ENCODE measurements at regions not wholly inside any gene's neighbourhood (a gene's known extent, or its start where the extent isn't known, plus 50 kb on each side); places are given as distances from the start of the nearest gene placed in this dataset.

- Mint-ChIP-seq H3K27me3 (peaks cover 8% of the 10 kb centered on the region), H3K36me3 (no peaks in the 10 kb centered on the region), H3K4me3 (no peak overlapping the region), H3K9me3 (peaks cover 0 to 4% (median 0%) of the 10 kb centered on the region in 7 donors), H3K27ac (no peak overlapping the region), H3K4me1 (no peaks in the 10 kb centered on the region)
- Histone ChIP-seq H3K4me3 (ENCODE audit: low read depth, low read length) (no peak overlapping the region), H3K36me3 (ENCODE audit: control insufficient read depth, insufficient read depth, low read length) (no peaks in the 10 kb centered on the region), H3K4me1 (ENCODE audit: control insufficient read depth, insufficient read depth, low read length, poor library complexity, severe bottlenecking) (no peaks in the 10 kb centered on the region), H3K9me3 (ENCODE audit: control insufficient read depth in 2 of 2, low read length in 2 of 2) (no peaks in the 10 kb centered on the region), H3K27me3 (ENCODE audit: control insufficient read depth, insufficient read depth, low read length) (peaks cover 3% of the 10 kb centered on the region), H3K27ac (ENCODE audit: insufficient read depth, low read length, poor library complexity, severe bottlenecking) (no peak overlapping the region)
- DNase-seq (no peak), ATAC-seq (ENCODE audit: low read depth in 2 of 2) (no peak)
These were observed 302.7 kb downstream of the MAN2A1 start for GRCh38 chr5:109992264-109992915.

- peaks cover 6% of the 10 kb centered on the region for H3K27me3 Mint-ChIP-seq
- no peak for ATAC-seq (ENCODE audit: low read depth in 2 of 2)
- H3K4me3 ChIP-seq (ENCODE audit: low read depth, low read length): no peak overlapping the region
These were observed 304.4 kb downstream of the MAN2A1 start for GRCh38 chr5:109994135-109994534.

GRCh38 chr5:109996246-109996645 is 306.5 kb downstream of the MAN2A1 start:
- ATAC-seq (ENCODE audit: low read depth in 2 of 2): no peak
- Histone ChIP-seq H3K9me3 (ENCODE audit: control insufficient read depth in 2 of 2, low read length in 2 of 2) (no peaks in the 10 kb centered on the region), H3K27me3 (ENCODE audit: control insufficient read depth, insufficient read depth, low read length) (peaks cover 3% of the 10 kb centered on the region), H3K4me3 (ENCODE audit: low read depth, low read length) (no peak overlapping the region), H3K36me3 (ENCODE audit: control insufficient read depth, insufficient read depth, low read length) (no peaks in the 10 kb centered on the region), H3K27ac (ENCODE audit: insufficient read depth, low read length, poor library complexity, severe bottlenecking) (no peak overlapping the region), H3K4me1 (ENCODE audit: control insufficient read depth, insufficient read depth, low read length, poor library complexity, severe bottlenecking) (no peaks in the 10 kb centered on the region)
- no peaks in the 10 kb centered on the region for H3K36me3 Mint-ChIP-seq
- peaks cover 0 to 3% (median 0%) of the 10 kb centered on the region in 4 donors for H3K4me1 Mint-ChIP-seq
- no peak overlapping the region for H3K4me3 Mint-ChIP-seq
- H3K9me3 Mint-ChIP-seq: peaks cover 0 to 5% (median 2%) of the 10 kb centered on the region in 7 donors
- no peak for DNase-seq
- peaks cover 4% of the 10 kb centered on the region for H3K27me3 Mint-ChIP-seq
- no peak overlapping the region for H3K27ac Mint-ChIP-seq

More at GRCh38 chr5:109994135-109994534, 304.4 kb downstream of the MAN2A1 start:
- H3K4me1 ChIP-seq (ENCODE audit: control insufficient read depth, insufficient read depth, low read length, poor library complexity, severe bottlenecking): no peaks in the 10 kb centered on the region
- Mint-ChIP-seq H3K27ac (no peak overlapping the region), H3K4me3 (no peak overlapping the region), H3K9me3 (peaks cover 0 to 6% (median 2%) of the 10 kb centered on the region in 7 donors), H3K4me1 (no peaks in the 10 kb centered on the region), H3K36me3 (no peaks in the 10 kb centered on the region)
- no peak overlapping the region for H3K27ac ChIP-seq (ENCODE audit: insufficient read depth, low read length, poor library complexity, severe bottlenecking)
- H3K9me3 ChIP-seq (ENCODE audit: control insufficient read depth in 2 of 2, low read length in 2 of 2): no peaks in the 10 kb centered on the region
- no peak for DNase-seq
- H3K36me3 ChIP-seq (ENCODE audit: control insufficient read depth, insufficient read depth, low read length): no peaks in the 10 kb centered on the region
- peaks cover 3% of the 10 kb centered on the region for H3K27me3 ChIP-seq (ENCODE audit: control insufficient read depth, insufficient read depth, low read length)

- H3K27ac ChIP-seq (ENCODE audit: insufficient read depth, low read length, poor library complexity, severe bottlenecking): no peak overlapping the region
- H3K4me1 ChIP-seq (ENCODE audit: control insufficient read depth, insufficient read depth, low read length, poor library complexity, severe bottlenecking): no peaks in the 10 kb centered on the region
- H3K27me3 Mint-ChIP-seq: no peaks in the 10 kb centered on the region
- DNase-seq: no peak
- no peaks in the 10 kb centered on the region for H3K9me3 ChIP-seq (ENCODE audit: control insufficient read depth in 2 of 2, low read length in 2 of 2)
- no peaks in the 10 kb centered on the region for H3K36me3 Mint-ChIP-seq
- H3K27ac Mint-ChIP-seq: no peak overlapping the region
- H3K4me3 ChIP-seq (ENCODE audit: low read depth, low read length): no peak overlapping the region
- H3K36me3 ChIP-seq (ENCODE audit: control insufficient read depth, insufficient read depth, low read length): no peaks in the 10 kb centered on the region
- H3K4me3 Mint-ChIP-seq: no peak overlapping the region
- H3K9me3 Mint-ChIP-seq: peaks cover 0 to 4% (median 2%) of the 10 kb centered on the region in 7 donors
- peaks cover 0 to 3% (median 0%) of the 10 kb centered on the region in 4 donors for H3K4me1 Mint-ChIP-seq
- no peaks in the 10 kb centered on the region for H3K27me3 ChIP-seq (ENCODE audit: control insufficient read depth, insufficient read depth, low read length)
- no peak for ATAC-seq (ENCODE audit: low read depth in 2 of 2)
These were observed 307.4 kb downstream of the MAN2A1 start for GRCh38 chr5:109997161-109997560.

GRCh38 chr5:109998208-109998607 is 308.5 kb downstream of the MAN2A1 start:
- no peak for DNase-seq
- Histone ChIP-seq H3K4me1 (ENCODE audit: control insufficient read depth, insufficient read depth, low read length, poor library complexity, severe bottlenecking) (no peaks in the 10 kb centered on the region), H3K27ac (ENCODE audit: insufficient read depth, low read length, poor library complexity, severe bottlenecking) (no peak overlapping the region), H3K36me3 (ENCODE audit: control insufficient read depth, insufficient read depth, low read length) (no peaks in the 10 kb centered on the region), H3K9me3 (ENCODE audit: control insufficient read depth in 2 of 2, low read length in 2 of 2) (no peaks in the 10 kb centered on the region), H3K4me3 (ENCODE audit: low read depth, low read length) (no peak overlapping the region), H3K27me3 (ENCODE audit: control insufficient read depth, insufficient read depth, low read length) (no peaks in the 10 kb centered on the region)
- Mint-ChIP-seq H3K4me1 (peaks cover 0 to 3% (median 0%) of the 10 kb centered on the region in 4 donors), H3K9me3 (peaks cover 0 to 4% (median 2%) of the 10 kb centered on the region in 7 donors), H3K27ac (no peak overlapping the region), H3K36me3 (no peaks in the 10 kb centered on the region), H3K27me3 (no peaks in the 10 kb centered on the region), H3K4me3 (no peak overlapping the region)
- ATAC-seq (ENCODE audit: low read depth in 2 of 2): no peak

GRCh38 chr5:109998726-109999125 is 309.0 kb downstream of the MAN2A1 start:
- Histone ChIP-seq H3K9me3 (ENCODE audit: control insufficient read depth in 2 of 2, low read length in 2 of 2) (no peaks in the 10 kb centered on the region), H3K36me3 (ENCODE audit: control insufficient read depth, insufficient read depth, low read length) (no peaks in the 10 kb centered on the region), H3K4me1 (ENCODE audit: control insufficient read depth, insufficient read depth, low read length, poor library complexity, severe bottlenecking) (no peaks in the 10 kb centered on the region), H3K27ac (ENCODE audit: insufficient read depth, low read length, poor library complexity, severe bottlenecking) (no peak overlapping the region), H3K27me3 (ENCODE audit: control insufficient read depth, insufficient read depth, low read length) (no peaks in the 10 kb centered on the region), H3K4me3 (ENCODE audit: low read depth, low read length) (no peak overlapping the region)
- H3K27ac Mint-ChIP-seq: no peak overlapping the region
- ATAC-seq (ENCODE audit: low read depth in 2 of 2): no peak
- no peaks in the 10 kb centered on the region for H3K27me3 Mint-ChIP-seq
- DNase-seq: no peak
- H3K4me3 Mint-ChIP-seq: no peak overlapping the region
- peaks cover 0 to 4% (median 2%) of the 10 kb centered on the region in 7 donors for H3K9me3 Mint-ChIP-seq
- peaks cover 0 to 3% (median 0%) of the 10 kb centered on the region in 4 donors for H3K4me1 Mint-ChIP-seq
- no peaks in the 10 kb centered on the region for H3K36me3 Mint-ChIP-seq

GRCh38 chr5:110001648-110002047 is 311.9 kb downstream of the MAN2A1 start:
- Histone ChIP-seq H3K4me3 (ENCODE audit: low read depth, low read length) (no peak overlapping the region), H3K4me1 (ENCODE audit: control insufficient read depth, insufficient read depth, low read length, poor library complexity, severe bottlenecking) (no peaks in the 10 kb centered on the region), H3K36me3 (ENCODE audit: control insufficient read depth, insufficient read depth, low read length) (no peaks in the 10 kb centered on the region), H3K27ac (ENCODE audit: insufficient read depth, low read length, poor library complexity, severe bottlenecking) (no peak overlapping the region), H3K9me3 (ENCODE audit: control insufficient read depth in 2 of 2, low read length in 2 of 2) (no peaks in the 10 kb centered on the region), H3K27me3 (ENCODE audit: control insufficient read depth, insufficient read depth, low read length) (no peaks in the 10 kb centered on the region)
- no peak overlapping the region for H3K27ac Mint-ChIP-seq
- no peaks in the 10 kb centered on the region for H3K36me3 Mint-ChIP-seq
- no peak overlapping the region for H3K4me3 Mint-ChIP-seq
- ATAC-seq (ENCODE audit: low read depth in 2 of 2): no peak
- DNase-seq: no peak
- H3K27me3 Mint-ChIP-seq: no peaks in the 10 kb centered on the region
- peaks cover 0 to 3% (median 0%) of the 10 kb centered on the region in 4 donors for H3K4me1 Mint-ChIP-seq
- peaks cover 0 to 4% (median 2%) of the 10 kb centered on the region in 7 donors for H3K9me3 Mint-ChIP-seq

- H3K4me3 Mint-ChIP-seq: no peak overlapping the region
- H3K27ac Mint-ChIP-seq: no peak overlapping the region
- no peaks in the 10 kb centered on the region for H3K36me3 Mint-ChIP-seq
- Histone ChIP-seq H3K36me3 (ENCODE audit: control insufficient read depth, insufficient read depth, low read length) (no peaks in the 10 kb centered on the region), H3K27me3 (ENCODE audit: control insufficient read depth, insufficient read depth, low read length) (no peaks in the 10 kb centered on the region), H3K4me3 (ENCODE audit: low read depth, low read length) (no peak overlapping the region), H3K27ac (ENCODE audit: insufficient read depth, low read length, poor library complexity, severe bottlenecking) (no peak overlapping the region), H3K4me1 (ENCODE audit: control insufficient read depth, insufficient read depth, low read length, poor library complexity, severe bottlenecking) (no peaks in the 10 kb centered on the region), H3K9me3 (ENCODE audit: control insufficient read depth in 2 of 2, low read length in 2 of 2) (no peaks in the 10 kb centered on the region)
- ATAC-seq (ENCODE audit: low read depth in 2 of 2) (no peak), DNase-seq (no peak)
- peaks cover 0 to 6% (median 2%) of the 10 kb centered on the region in 7 donors for H3K9me3 Mint-ChIP-seq
- peaks cover 0 to 3% (median 0%) of the 10 kb centered on the region in 4 donors for H3K4me1 Mint-ChIP-seq
- no peaks in the 10 kb centered on the region for H3K27me3 Mint-ChIP-seq
These were observed 312.9 kb downstream of the MAN2A1 start for GRCh38 chr5:110002652-110003051.

Measured in CD4-positive, CD25-positive, alpha-beta regulatory T cell (primary cell).